GM12878 (cell line): ENCODE measurements at regions not wholly inside any gene's neighbourhood (a gene's known extent, or its start where the extent isn't known, plus 50 kb on each side); places are given as distances from the start of the nearest gene placed in this dataset.
A peak's percentile ranks its signal among the peaks of the same experiment; 100 is the strongest.

Experiments
- ATAC-seq: fragments of 200-7000 bp; cut with Tn5 transposase; 3 replicates; pipeline ENCODE4 v1.9.1; 2020; ENCODE audit warnings: mild to moderate bottlenecking, moderate library complexity
- BruUV-seq: library from RNA; stranded (reverse); fragments of 400-500 nt; replicated peaks from 2 replicates; lab custom pipeline; 2021; lab: Mats Ljungman, UMichigan
- CTCF ChIA-PET: fragments of 300-600 bp; sonication (Branson Sonifier 250); formaldehyde crosslinking; extraction: SDS; loops from one replicate; lab custom pipeline; 2021; ENCODE audit warnings: inconsistent platforms; lab: Yijun Ruan, JAX
- POLR2A ChIA-PET: fragments of 350-600 bp; formaldehyde crosslinking; extraction: SDS; loops from one replicate; lab custom pipeline; 2021; ENCODE audit warnings: inconsistent platforms; lab: Charles Lee
- RAD21 ChIA-PET: fragments of 300-600 bp; sonication (Branson Sonifier 250); formaldehyde crosslinking; loops from one replicate; lab custom pipeline; 2023; ENCODE audit warnings: antibody characterized with exemption; ENCODE audit not compliant: unreplicated experiment; lab: Charles Lee
- SMC1A ChIA-PET: fragments of 300-600 bp; sonication (Branson Sonifier 250); formaldehyde crosslinking; loops from one replicate; lab custom pipeline; 2023; ENCODE audit not compliant: unreplicated experiment, uncharacterized antibody; lab: Charles Lee
- DNase-seq: peaks from one replicate; pipeline ENCODE4 v3.0.0-alpha.2; 2011; ENCODE audit warnings: low read depth, low spot score
- FAIRE-seq: peaks from 3 replicates; lab custom pipeline; 2011; peaks lifted over from hg19 to GRCh38; lab: Jason Lieb, UNC
- H2AFZ ChIP-seq: 2 replicates; pipeline ENCODE4 v1.6.0; 2011; ENCODE audit warnings: low read depth, low read length, control low read depth; ENCODE audit not compliant: control insufficient read depth
- H3K27ac ChIP-seq: 2 replicates; pipeline ENCODE4 v1.5.1; 2011; ENCODE audit warnings: control low read depth; ENCODE audit not compliant: control insufficient read depth, insufficient read depth
- H3K27me3 ChIP-seq, 2 experiments: replicated peaks in 1 of 2; 2 replicates each; pipeline versions ENCODE4 v1.6.0 to v1.6.1; 2011; ENCODE audit warnings: low read length in 1 of 2; ENCODE audit not compliant: control insufficient read depth in 2 of 2, insufficient read depth in 2 of 2
- H3K36me3 ChIP-seq, 2 experiments: 2 replicates each; pipeline ENCODE4 v1.5.1; 2011; ENCODE audit warnings: low read length in 1 of 2; ENCODE audit not compliant: control insufficient read depth in 2 of 2, insufficient read depth in 2 of 2
- H3K4me1 ChIP-seq: 2 replicates; pipeline ENCODE4 v1.6.1; 2011; ENCODE audit warnings: mild to moderate bottlenecking, low read length, moderate library complexity, mixed read lengths; ENCODE audit not compliant: control insufficient read depth, insufficient read depth
- H3K4me2 ChIP-seq: 2 replicates; pipeline ENCODE4 v1.6.0; 2011; ENCODE audit warnings: control low read depth; ENCODE audit not compliant: control insufficient read depth, insufficient read depth
- H3K4me3 ChIP-seq: fragments of 200-600 bp; sonication (generic); 2 replicates; pipeline ENCODE4 v1.5.1; 2016
- H3K79me2 ChIP-seq: 2 replicates; pipeline ENCODE4 v1.6.0; 2011; ENCODE audit warnings: low read length; ENCODE audit not compliant: control insufficient read depth, insufficient read depth
- H3K9ac ChIP-seq: 2 replicates; pipeline ENCODE4 v1.8.0; 2011; ENCODE audit warnings: low read length, control low read depth, mixed read lengths; ENCODE audit not compliant: control insufficient read depth, insufficient read depth
- H3K9me3 ChIP-seq: replicated peaks from 3 replicates; pipeline ENCODE4 v1.5.1; 2011; ENCODE audit warnings: mild to moderate bottlenecking, low read length; ENCODE audit not compliant: control insufficient read depth, insufficient read depth
- H4K20me1 ChIP-seq: 2 replicates; pipeline ENCODE4 v1.6.0; 2011; ENCODE audit not compliant: control insufficient read depth, insufficient read depth
- SPI1 ChIP-seq: IDR thresholded peaks from 2 replicates; pipeline ENCODE4 v1.6.1; 2011; ENCODE audit warnings: low read depth, mild to moderate bottlenecking, low read length, moderate library complexity, borderline replicate concordance; ENCODE audit not compliant: insufficient read depth
- WGBS: methylation state at CpG from one replicate; pipeline ENCODE4 v1.1.6; 2016; ENCODE audit warnings: low lambda C conversion rate; ENCODE audit not compliant: insufficient replicate concordance, insufficient coverage; ENCODE audit errors: missing lambda C conversion rate; 5-methylcytosine and 5-hydroxymethylcytosine counted together
- in situ Hi-C: fragments of 300-500 bp; cut with MboI; formaldehyde crosslinking; loops from 9 replicates; pipeline ENCODE4 v1.14.3; 2018; ENCODE audit warnings: mixed read lengths
- intact Hi-C: fragments of 100-400 bp; cut with micrococcal nuclease; formaldehyde crosslinking; loops from one replicate; pipeline ENCODE4 v1.14.2; 2022; ENCODE audit not compliant: unreplicated experiment
- TF ChIP-seq, protein P1 (sequence below): IDR thresholded peaks from 2 replicates; pipeline ENCODE4 v1.6.1; 2011; ENCODE audit warnings: mild to moderate bottlenecking, low read depth, low read length, moderate library complexity; ENCODE audit not compliant: insufficient replicate concordance

DNA sequence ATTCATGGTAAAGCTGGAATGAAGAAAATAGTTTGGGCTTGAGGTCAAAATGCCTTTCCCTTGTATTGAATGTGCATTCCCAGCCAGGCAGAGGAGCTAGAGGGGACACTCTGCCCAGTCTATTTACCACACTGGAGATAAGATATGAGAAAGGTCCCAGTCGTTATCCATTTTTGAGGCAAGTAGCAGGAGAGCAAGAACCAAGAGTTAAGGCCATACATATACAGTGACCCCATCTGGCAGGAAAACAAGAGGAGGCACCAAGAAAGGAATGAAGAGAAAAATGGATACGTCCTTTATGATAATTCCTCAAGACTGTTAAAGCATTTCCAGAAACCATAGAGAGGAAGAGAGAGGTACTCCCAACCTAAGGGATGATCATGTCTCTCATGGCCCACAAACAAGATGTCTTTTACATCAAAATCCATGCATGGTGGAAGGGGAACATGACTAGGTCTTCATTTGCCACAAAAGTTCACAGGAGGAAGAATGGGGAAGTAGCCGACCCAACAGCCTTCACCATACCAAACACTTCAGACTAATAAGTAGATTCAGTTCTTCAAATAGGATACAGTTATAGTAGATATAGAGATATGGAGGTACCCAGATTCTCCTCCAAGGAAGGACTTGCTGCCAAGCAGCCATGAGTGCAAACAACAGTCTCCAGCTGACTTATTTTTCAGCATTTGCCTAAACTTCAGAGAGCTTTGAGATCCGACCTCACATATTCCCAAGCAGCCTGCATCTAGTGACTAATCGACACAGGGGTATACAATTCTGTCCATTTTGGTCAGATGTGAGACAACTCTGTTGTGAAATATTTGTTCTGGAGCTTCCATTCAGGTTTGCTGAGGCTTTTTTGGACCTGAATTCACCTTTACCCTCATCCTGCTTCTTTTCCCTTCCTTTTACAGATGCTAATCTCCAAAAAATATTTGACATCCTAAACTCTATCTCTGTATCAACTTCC lies 61.1 kb upstream of the CCDC71L start:
- in situ Hi-C loops: no loop called here
- SMC1A ChIA-PET: interaction anchor here (0.9 to 6.9 kb wide), 4 partner anchors 9 to 26 kb away, joined by 3 to 84 read pairs (median 10); no protein-coding TSS in a partner anchor
- 82% methylated on average over 5 of the region's 5 CpGs for WGBS
- no peak for DNase-seq
- POLR2A ChIA-PET: interaction anchor here (0.9 to 1.7 kb wide), 2 partner anchors 9 kb away, joined by 4 to 5 read pairs; no protein-coding TSS in a partner anchor
- FAIRE-seq: no peak
- Histone ChIP-seq H3K27me3 (no peaks in the 10 kb centered on the region), H3K9me3 (no peaks in the 10 kb centered on the region; the same call in 2 of the 3 replicates), H3K4me1 (peaks cover 43% of the 10 kb centered on the region), H2AFZ (no peak overlapping the region), H3K79me2 (no peaks in the 10 kb centered on the region), H3K9ac (no peak overlapping the region), H3K27ac (no peak overlapping the region), H3K36me3 (no peaks in the 10 kb centered on the region)
- BruUV-seq: no TSS peak
- RAD21 ChIA-PET: interaction anchor here (1.7 kb wide), 1 partner anchor 14 kb away, joined by 5 read pairs; no protein-coding TSS in a partner anchor
- CTCF ChIA-PET: interaction anchor here (0.6 to 2.6 kb wide), 5 partner anchors 9 to 179 kb away, joined by 3 to 12 read pairs (median 4); no protein-coding TSS in a partner anchor
- TF ChIP-seq, protein P1, sequence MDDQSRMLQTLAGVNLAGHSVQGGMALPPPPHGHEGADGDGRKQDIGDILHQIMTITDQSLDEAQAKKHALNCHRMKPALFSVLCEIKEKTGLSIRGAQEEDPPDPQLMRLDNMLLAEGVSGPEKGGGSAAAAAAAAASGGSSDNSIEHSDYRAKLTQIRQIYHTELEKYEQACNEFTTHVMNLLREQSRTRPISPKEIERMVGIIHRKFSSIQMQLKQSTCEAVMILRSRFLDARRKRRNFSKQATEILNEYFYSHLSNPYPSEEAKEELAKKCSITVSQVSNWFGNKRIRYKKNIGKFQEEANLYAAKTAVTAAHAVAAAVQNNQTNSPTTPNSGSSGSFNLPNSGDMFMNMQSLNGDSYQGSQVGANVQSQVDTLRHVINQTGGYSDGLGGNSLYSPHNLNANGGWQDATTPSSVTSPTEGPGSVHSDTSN: no peak
- TF ChIP-seq SPI1: 0 out of 2 replicates have a peak, but pooled peaks have one; percentile 18
- TF ChIP-seq, all 136 proteins: peak for 1
- intact Hi-C loops: no loop called here
- H3K4me3 ChIP-seq: no peak overlapping the region
- H4K20me1 ChIP-seq: no peaks in the 10 kb centered on the region
- no peak overlapping the region for H3K4me2 ChIP-seq
- no peak for ATAC-seq
